Keratinocyte (primary cell): ENCODE measurements at regions not wholly inside any gene's neighbourhood (a gene's known extent, or its start where the extent isn't known, plus 50 kb on each side); places are given as distances from the start of the nearest gene placed in this dataset.

Source experiments
- CTCF ChIP-seq, 3 experiments: IDR thresholded peaks in 1 of 3; conservative IDR thresholded peaks in 1 of 3; optimal IDR thresholded peaks in 1 of 3; 2 replicates in 2 of 3; 3 replicates in 1 of 3; pipeline versions ENCODE3 to v1.5.1; 2011; ENCODE audit warnings: low read length in 3 of 3, mild to moderate bottlenecking in 3 of 3, moderate library complexity in 2 of 3, control low read depth in 1 of 3, inconsistent platforms in 1 of 3; ENCODE audit not compliant: insufficient read depth in 2 of 3; ENCODE audit errors: extremely low read depth in 1 of 3
- EZH2 ChIP-seq: IDR thresholded peaks from one replicate; pipeline ENCODE4 v1.6.1; 2012; ENCODE audit warnings: inconsistent platforms, mild to moderate bottlenecking, low read length, moderate library complexity

- TF ChIP-seq CTCF (optimal IDR thresholded peaks at IDR 0.05 in 1 of 3, IDR thresholded peaks at IDR 0.05 in 1 of 3, conservative IDR thresholded peaks at IDR 0.05 in 1 of 3; ENCODE audit: extremely low read depth in 1 of 3, insufficient read depth in 2 of 3, low read length in 3 of 3) (no peak), EZH2 (no peak)
Measured at GRCh38 chr11:80162387-80162786, 721.6 kb upstream of the TENM4 start.
